Breast epithelium (tissue), 3 donors: ENCODE measurements at regions not wholly inside any gene's neighbourhood (a gene's known extent, or its start where the extent isn't known, plus 50 kb on each side); places are given as distances from the start of the nearest gene placed in this dataset.

Experiments
- CTCF ChIP-seq, 3 donors: fragments of 450-650 bp; IDR thresholded peaks; one replicate each; pipeline ENCODE4 v1.5.1; 2016 to 2017; ENCODE audit warnings: antibody characterized with exemption in 3 of 3, mild to moderate bottlenecking in 3 of 3, moderate library complexity in 3 of 3
- POLR2A ChIP-seq: fragments of 450-650 bp; IDR thresholded peaks from one replicate; pipeline ENCODE4 v1.6.1; 2016; ENCODE audit warnings: antibody characterized with exemption, mild to moderate bottlenecking, moderate library complexity
- POLR2AphosphoS5 ChIP-seq, 3 donors: sonication (generic); formaldehyde crosslinking; IDR thresholded peaks; one replicate each; pipeline ENCODE4 v1.6.1; 2017; ENCODE audit warnings: antibody characterized with exemption in 3 of 3

DNA sequence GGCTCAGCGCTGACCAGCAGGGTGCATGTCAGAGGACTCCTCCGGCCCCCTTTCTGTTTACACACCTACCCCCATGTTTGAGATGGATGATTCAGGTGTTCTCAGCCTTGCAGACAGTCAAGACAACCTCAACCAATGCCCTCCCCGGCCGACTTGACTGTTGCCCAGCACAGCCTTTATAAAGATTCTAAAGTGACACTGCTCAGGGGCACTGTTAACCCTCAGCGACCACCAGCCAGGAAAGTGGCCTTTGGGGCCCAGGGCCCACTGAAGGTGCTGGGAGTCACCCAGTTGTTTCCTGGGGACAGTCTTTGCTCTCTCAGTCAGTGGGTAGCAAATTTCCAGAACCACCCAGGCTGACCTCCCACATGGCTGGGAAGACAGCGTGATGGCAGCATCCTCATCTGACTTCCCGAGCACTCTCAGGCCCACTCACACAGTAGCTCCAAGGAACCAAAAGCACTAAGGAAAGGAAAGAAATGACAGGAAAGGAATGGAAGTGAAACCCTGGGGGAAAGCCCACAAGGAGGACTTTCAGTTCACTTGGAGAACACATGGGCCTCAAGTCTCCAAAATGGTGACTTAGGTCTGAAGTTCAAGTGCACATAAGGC, 128.4 kb downstream of the ASB7 start:
- TF ChIP-seq CTCF (IDR thresholded peaks at IDR 0.05) (no peak), POLR2A (no peak), POLR2AphosphoS5 (IDR thresholded peaks at IDR 0.05) (no peak)
